Adrenal gland (tissue), 9 donors: ENCODE measurements at regions not wholly inside any gene's neighbourhood (a gene's known extent, or its start where the extent isn't known, plus 50 kb on each side); places are given as distances from the start of the nearest gene placed in this dataset.

Experiments
- DNase-seq, 7 donors: peaks; one replicate each; pipeline ENCODE4 v3.0.0-alpha.2; 2019 to 2020
- H3K27ac ChIP-seq, 5 donors: fragments of 200-600 bp; sonication (generic) in 4 of 5; 1 replicate in 3 of 5; 2 replicates in 2 of 5; pipeline versions ENCODE4 v1.5.1 to v1.8.0; 2016 to 2020; ENCODE audit warnings: mild to moderate bottlenecking in 1 of 5
- H3K27me3 ChIP-seq: fragments of 200-600 bp; 2 replicates; pipeline ENCODE4 v1.8.0; 2021
- H3K36me3 ChIP-seq, 2 donors: fragments of 200-600 bp; replicated peaks in 1 of 2; 1 replicate in 1 of 2; 2 replicates in 1 of 2; pipeline versions ENCODE4 v1.5.1 to v1.8.0; 2018 to 2022
- H3K4me1 ChIP-seq, 2 donors: fragments of 200-600 bp; replicated peaks in 1 of 2; 1 replicate in 1 of 2; 2 replicates in 1 of 2; pipeline versions ENCODE4 v1.5.1 to v1.8.0; 2018 to 2021
- H3K4me3 ChIP-seq, 4 donors: fragments of 200-600 bp; sonication (generic) in 3 of 4; one replicate each; pipeline ENCODE4 v1.5.1; 2016 to 2018
- H3K9me3 ChIP-seq, 3 donors: fragments of 200-600 bp; sonication (generic) in 1 of 3; replicated peaks in 1 of 3; 1 replicate in 2 of 3; 2 replicates in 1 of 3; pipeline versions ENCODE4 v1.5.1 to v1.8.0; 2016 to 2021
- POLR2A ChIP-seq, 2 donors: fragments of 450-650 bp; IDR thresholded peaks; one replicate each; pipeline ENCODE4 v1.6.1; 2017; ENCODE audit warnings: antibody characterized with exemption in 2 of 2, mild to moderate bottlenecking in 2 of 2, moderate library complexity in 1 of 2
- WGBS, 4 donors: extraction: QIAGEN DNeasy Blood & Tissue Kit in 2 of 4; methylation state at CpG; one replicate each; pipeline versions ENCODE4 v1.1.5 to v1.1.7; 2013 to 2017; 5-methylcytosine and 5-hydroxymethylcytosine counted together
- intact Hi-C, 2 donors: fragments of 100-400 bp; cut with DNase I; formaldehyde crosslinking; loops; one replicate each; pipeline versions ENCODE4 v1.14.1 to v1.15.0; 2022 to 2023
- TF ChIP-seq, protein P1 (sequence below), 6 experiments: fragments of 450-650 bp in 4 of 6; fragments of 200-600 bp in 2 of 6; sonication (generic) in 1 of 6; IDR thresholded peaks; 1 replicate in 5 of 6; 2 replicates in 1 of 6; pipeline versions ENCODE4 v1.5.1 to v1.8.0; 2016 to 2021; ENCODE audit warnings: antibody characterized with exemption in 6 of 6, mild to moderate bottlenecking in 2 of 6, moderate library complexity in 1 of 6
- donor health status: healthy with polysubstance abuse.
- donor health status: Bipolar disorder and iron deficiency.
- donor health status: DM: yes; HTN: yes; CAD: no.
- donor health status: DM: no; HTN: no; CAD: no.
- donor health status: DM: no; HTN: no; CAD: no.

DNA sequence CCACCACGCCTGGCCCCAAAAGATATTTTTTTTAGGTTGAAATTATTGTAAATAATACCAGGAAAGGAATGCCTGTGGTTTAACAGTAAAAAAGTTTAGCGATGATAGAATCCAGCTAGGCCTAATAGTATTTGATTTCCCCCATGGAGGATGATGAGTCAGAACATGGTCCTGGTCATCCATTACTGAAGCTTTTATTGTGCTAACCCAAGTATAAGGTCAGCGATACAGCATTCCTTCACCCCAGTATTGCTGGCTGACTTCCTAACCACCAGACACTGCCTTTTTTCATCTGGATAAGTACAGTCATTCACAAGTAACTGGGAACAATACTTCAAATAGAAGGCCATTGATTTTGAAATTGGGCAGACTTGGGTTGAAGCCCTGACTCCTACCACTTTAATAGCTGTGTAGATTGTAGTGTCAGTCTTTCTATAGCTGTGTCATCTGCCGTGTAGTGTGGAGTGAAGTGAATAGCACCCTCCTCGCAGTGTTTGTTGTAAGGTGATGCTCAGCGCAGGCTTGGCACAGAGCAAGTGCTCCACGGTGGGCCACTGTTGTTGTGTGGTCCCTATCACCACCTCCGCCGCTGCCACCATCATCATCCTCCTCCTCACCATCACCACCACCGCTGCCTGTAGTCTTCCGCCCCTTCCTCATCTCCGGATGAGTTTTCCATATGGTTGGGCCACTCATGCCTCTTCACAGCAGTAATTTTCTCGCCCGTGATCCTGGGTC lies 436.0 kb upstream of the TPM1 start:
- H3K9me3 ChIP-seq = no peaks in the 10 kb centered on the region
- H3K4me3 ChIP-seq = no peak overlapping the region
- peaks cover 0 to 4% of the 10 kb centered on the region in 2 donors for H3K4me1 ChIP-seq
- peak in 1 of 7 donors; percentile 15 for DNase-seq
- intact Hi-C loops = no loop called here
- peak overlapping the region in 1 of 5 donors; percentile 63 for H3K27ac ChIP-seq
- H3K36me3 ChIP-seq = no peaks in the 10 kb centered on the region
- TF ChIP-seq, protein P1, sequence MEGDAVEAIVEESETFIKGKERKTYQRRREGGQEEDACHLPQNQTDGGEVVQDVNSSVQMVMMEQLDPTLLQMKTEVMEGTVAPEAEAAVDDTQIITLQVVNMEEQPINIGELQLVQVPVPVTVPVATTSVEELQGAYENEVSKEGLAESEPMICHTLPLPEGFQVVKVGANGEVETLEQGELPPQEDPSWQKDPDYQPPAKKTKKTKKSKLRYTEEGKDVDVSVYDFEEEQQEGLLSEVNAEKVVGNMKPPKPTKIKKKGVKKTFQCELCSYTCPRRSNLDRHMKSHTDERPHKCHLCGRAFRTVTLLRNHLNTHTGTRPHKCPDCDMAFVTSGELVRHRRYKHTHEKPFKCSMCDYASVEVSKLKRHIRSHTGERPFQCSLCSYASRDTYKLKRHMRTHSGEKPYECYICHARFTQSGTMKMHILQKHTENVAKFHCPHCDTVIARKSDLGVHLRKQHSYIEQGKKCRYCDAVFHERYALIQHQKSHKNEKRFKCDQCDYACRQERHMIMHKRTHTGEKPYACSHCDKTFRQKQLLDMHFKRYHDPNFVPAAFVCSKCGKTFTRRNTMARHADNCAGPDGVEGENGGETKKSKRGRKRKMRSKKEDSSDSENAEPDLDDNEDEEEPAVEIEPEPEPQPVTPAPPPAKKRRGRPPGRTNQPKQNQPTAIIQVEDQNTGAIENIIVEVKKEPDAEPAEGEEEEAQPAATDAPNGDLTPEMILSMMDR (IDR thresholded peaks at IDR 0.05) = no peak
- TF ChIP-seq POLR2A (IDR thresholded peaks at IDR 0.05) = no peak
- no peaks in the 10 kb centered on the region for H3K27me3 ChIP-seq
- WGBS, 4 donors = 87% methylated on average over 14 of the region's 14 CpGs

DNA sequence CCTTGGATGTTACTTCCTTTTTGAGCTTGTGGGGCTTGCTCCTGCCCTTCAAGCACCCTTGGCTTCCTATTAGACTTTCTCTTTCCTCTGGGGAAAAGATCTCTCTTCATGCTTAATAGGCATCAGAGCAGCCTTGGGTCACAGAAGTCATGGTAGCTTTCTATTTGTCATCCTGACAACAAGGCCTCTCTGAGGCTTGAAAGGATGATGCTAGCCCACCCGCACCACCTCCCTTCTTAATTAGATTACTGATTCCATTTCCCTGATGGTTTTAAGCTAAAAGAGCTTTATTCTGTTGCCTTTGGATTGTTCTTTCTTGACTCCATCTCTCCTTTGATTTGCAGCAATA lies 435.5 kb upstream of the TPM1 start:
- TF ChIP-seq, protein P1 (IDR thresholded peaks at IDR 0.05) = no peak
- no peak for TF ChIP-seq POLR2A (IDR thresholded peaks at IDR 0.05)
- Histone ChIP-seq H3K4me1 (peaks cover 0 to 4% of the 10 kb centered on the region in 2 donors), H3K4me3 (no peak overlapping the region), H3K27ac (peak overlapping the region in 1 of 5 donors; percentile 63), H3K27me3 (no peaks in the 10 kb centered on the region), H3K36me3 (no peaks in the 10 kb centered on the region), H3K9me3 (no peaks in the 10 kb centered on the region)
- no peak for DNase-seq
- 62 to 90% (median 78%) methylated on average over 1 of the region's 1 CpG for WGBS, 4 donors
- intact Hi-C loops = no loop called here

DNA sequence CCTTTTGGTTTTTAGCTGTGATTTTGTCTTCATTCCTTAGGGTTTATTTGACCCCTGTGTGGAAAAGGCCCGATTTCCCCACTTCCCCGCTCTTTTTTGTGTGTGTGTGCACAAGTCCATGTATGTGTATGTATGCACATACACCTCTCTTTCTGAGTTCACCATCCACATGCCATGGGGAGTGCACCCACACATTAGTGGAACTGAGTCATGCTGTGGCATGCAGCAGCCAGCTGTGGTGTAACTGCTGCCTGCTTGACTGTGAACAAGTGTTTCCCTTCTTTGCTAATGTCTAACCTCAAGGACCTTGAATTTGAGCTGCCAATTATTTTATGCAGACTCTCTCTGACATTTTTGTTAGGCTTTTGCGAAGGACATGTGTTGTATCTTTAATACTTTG lies 434.9 kb upstream of the TPM1 start:
- H3K27ac ChIP-seq = peak overlapping the region in 1 of 5 donors; percentile 20
- no peak for DNase-seq
- H3K4me1 ChIP-seq = peaks cover 0 to 4% of the 10 kb centered on the region in 2 donors
- no peak overlapping the region for H3K4me3 ChIP-seq
- intact Hi-C loops = no loop called here
- no peaks in the 10 kb centered on the region for H3K27me3 ChIP-seq
- H3K36me3 ChIP-seq = no peaks in the 10 kb centered on the region
- WGBS, 4 donors = 88 to 99% (median 98%) methylated on average over 3 of the region's 3 CpGs
- TF ChIP-seq, protein P1 (IDR thresholded peaks at IDR 0.05) = no peak
- TF ChIP-seq POLR2A (IDR thresholded peaks at IDR 0.05) = no peak
- H3K9me3 ChIP-seq = no peaks in the 10 kb centered on the region

DNA sequence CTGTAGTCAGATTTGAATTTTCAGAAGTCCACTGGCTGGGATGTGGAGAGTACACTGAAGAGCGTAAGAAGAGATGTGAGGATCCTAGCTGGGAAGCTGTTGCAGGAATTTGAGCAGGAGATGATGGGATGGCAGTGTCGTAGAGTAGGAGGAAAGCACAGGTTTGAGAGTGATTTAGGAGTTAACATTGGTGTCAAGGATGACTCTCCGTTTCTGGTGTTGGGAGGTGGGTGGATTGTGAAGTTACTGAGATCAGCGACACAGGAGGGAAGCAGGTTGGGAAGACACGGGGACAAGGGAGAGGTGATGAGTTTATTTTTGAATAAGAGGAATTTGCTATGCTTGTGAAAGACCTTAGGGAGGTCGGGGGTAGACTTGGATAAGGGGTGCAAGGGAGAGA lies 434.2 kb upstream of the TPM1 start:
- H3K27ac ChIP-seq = no peak overlapping the region
- no peaks in the 10 kb centered on the region for H3K36me3 ChIP-seq
- no peak overlapping the region for H3K4me3 ChIP-seq
- 86 to 93% (median 90%) methylated on average over 6 of the region's 6 CpGs for WGBS, 4 donors
- H3K27me3 ChIP-seq = no peaks in the 10 kb centered on the region
- peaks cover 0 to 4% of the 10 kb centered on the region in 2 donors for H3K4me1 ChIP-seq
- intact Hi-C loops = no loop called here
- H3K9me3 ChIP-seq = no peaks in the 10 kb centered on the region
- DNase-seq = no peak
- no peak for TF ChIP-seq POLR2A (IDR thresholded peaks at IDR 0.05)
- TF ChIP-seq, protein P1 (IDR thresholded peaks at IDR 0.05) = no peak
